Lung (tissue), 11 donors: ENCODE measurements at regions not wholly inside any gene's neighbourhood (a gene's known extent, or its start where the extent isn't known, plus 50 kb on each side); places are given as distances from the start of the nearest gene placed in this dataset.
"Not testable (repeated sequence)": the region's sequence is repeated elsewhere in the genome, so short reads cannot be mapped to it uniquely, and the experiment has no call there.

Source experiments
- ATAC-seq: fragments of 200-7000 bp; cut with Tn5 transposase; one replicate; pipeline ENCODE4 v1.9.1; 2020; ENCODE audit warnings: moderate number of reproducible peaks; ENCODE audit not compliant: insufficient read depth, low FRiP score
- DNase-seq, 3 donors: peaks; one replicate each; pipeline ENCODE4 v3.0.0-alpha.2; 2013 to 2017
- H3K27ac ChIP-seq, 2 donors: one replicate each; pipeline ENCODE4 v1.5.1; 2013; ENCODE audit warnings: mild to moderate bottlenecking in 2 of 2, moderate library complexity in 2 of 2, control low read depth in 1 of 2, inconsistent platforms in 1 of 2, low read depth in 1 of 2, low read length in 1 of 2
- H3K27me3 ChIP-seq, 3 donors: one replicate each; pipeline ENCODE4 v1.5.1; 2013; ENCODE audit warnings: low read length in 2 of 3; ENCODE audit not compliant: control insufficient read depth in 3 of 3, insufficient read depth in 3 of 3
- H3K36me3 ChIP-seq, 4 donors: one replicate each; pipeline ENCODE4 v1.5.1; 2013; ENCODE audit warnings: low read length in 4 of 4, mild to moderate bottlenecking in 1 of 4, moderate library complexity in 1 of 4; ENCODE audit not compliant: control insufficient read depth in 4 of 4, insufficient read depth in 4 of 4
- H3K4me1 ChIP-seq, 5 donors: one replicate each; pipeline ENCODE4 v1.5.1; 2013; ENCODE audit warnings: low read length in 5 of 5, mild to moderate bottlenecking in 2 of 5, moderate library complexity in 1 of 5; ENCODE audit not compliant: control insufficient read depth in 5 of 5, insufficient read depth in 5 of 5
- H3K4me3 ChIP-seq: one replicate; pipeline ENCODE4 v1.5.1; 2013; ENCODE audit warnings: mild to moderate bottlenecking, control low read depth, moderate library complexity
- H3K9ac ChIP-seq, 2 donors: one replicate each; pipeline ENCODE4 v1.5.1; 2013; ENCODE audit warnings: low read length in 2 of 2, control low read depth in 1 of 2; ENCODE audit not compliant: insufficient read depth in 1 of 2
- H3K9me3 ChIP-seq, 4 donors: one replicate each; pipeline ENCODE4 v1.5.1; 2013; ENCODE audit warnings: low read length in 3 of 4, mild to moderate bottlenecking in 1 of 4, moderate library complexity in 1 of 4; ENCODE audit not compliant: control insufficient read depth in 4 of 4, insufficient read depth in 3 of 4
- CTCF ChIP-seq: IDR thresholded peaks from 2 replicates; pipeline ENCODE4 v1.5.1; 2012; ENCODE audit warnings: mild to moderate bottlenecking; ENCODE audit errors: control extremely low read depth, extremely low read depth
- WGBS, 2 donors: extraction: QIAGEN DNeasy Blood & Tissue Kit; methylation state at CpG; one replicate each; pipeline ENCODE4 v1.1.7; 2013; 5-methylcytosine and 5-hydroxymethylcytosine counted together
- donor health status: control.
- donor health status: control.
- donor health status: Bipolar disorder and iron deficiency.
- donor health status: healthy.
- donor health status: DM: yes; HTN: yes; CAD: no.

DNA sequence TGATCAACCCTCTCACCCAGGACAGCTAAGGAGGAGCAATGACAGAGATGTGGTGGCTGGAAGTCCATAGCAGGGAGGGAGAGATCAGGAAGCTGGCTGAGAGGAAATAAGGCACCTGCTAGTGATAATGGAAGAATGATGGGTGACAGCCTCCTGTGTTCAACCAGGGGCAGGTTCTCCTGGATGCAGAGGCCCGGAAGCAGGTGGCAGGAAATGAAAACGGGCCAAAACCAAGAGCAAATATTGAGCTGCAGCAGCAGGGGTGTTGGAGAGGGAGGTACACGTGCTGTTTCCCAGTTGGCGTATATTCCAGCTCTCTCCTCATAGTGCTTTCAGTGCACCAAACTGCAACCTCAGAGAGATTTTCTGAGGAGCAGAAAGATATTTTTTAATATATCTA, 213.4 kb upstream of the TBL1XR1 start:
- 19 to 21% methylated on average over 4 of the region's 4 CpGs for WGBS, 2 donors
- Histone ChIP-seq H3K4me1 (peaks cover 0 to 6% (median 0%) of the 10 kb centered on the region in 5 donors), H3K9me3 (no peaks in the 10 kb centered on the region), H3K9ac (no peak overlapping the region), H3K27ac (no peak overlapping the region), H3K36me3 (no peaks in the 10 kb centered on the region), H3K27me3 (no peaks in the 10 kb centered on the region), H3K4me3 (no peak overlapping the region)
- TF ChIP-seq CTCF: no peak
- peak; percentile 39 to 68 (median 55) for DNase-seq
- ATAC-seq: no peak

DNA sequence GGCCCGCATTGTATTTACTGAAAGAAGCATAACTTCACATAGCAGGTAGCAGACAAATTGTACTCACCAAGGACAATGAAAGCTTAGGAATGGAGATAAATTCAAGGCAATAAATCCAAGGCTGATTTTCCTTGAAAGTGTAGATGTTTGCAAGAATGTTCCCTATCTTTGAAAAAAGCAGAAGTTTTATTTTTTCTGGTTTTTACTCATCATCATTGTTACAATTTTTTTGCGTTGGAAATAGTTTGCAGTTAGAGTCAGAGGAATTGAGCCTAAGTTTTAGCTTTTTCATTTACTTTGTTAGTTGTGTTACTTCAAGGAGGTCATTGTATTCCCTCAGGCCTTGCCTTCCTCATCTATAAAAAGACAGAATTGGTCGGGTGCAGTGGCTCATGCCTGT, 213.9 kb upstream of the TBL1XR1 start:
- H3K9ac ChIP-seq: no peak overlapping the region
- no peaks in the 10 kb centered on the region for H3K36me3 ChIP-seq
- H3K27ac ChIP-seq: no peak overlapping the region
- H3K9me3 ChIP-seq: no peaks in the 10 kb centered on the region
- 45 to 72% methylated on average over 3 of the region's 3 CpGs for WGBS, 2 donors
- ATAC-seq (no peak), DNase-seq (no peak)
- no peak overlapping the region for H3K4me3 ChIP-seq
- H3K4me1 ChIP-seq: peaks cover 0 to 6% (median 0%) of the 10 kb centered on the region in 5 donors
- no peak for TF ChIP-seq CTCF
- no peaks in the 10 kb centered on the region for H3K27me3 ChIP-seq

- not testable (repeated sequence) for ATAC-seq, H3K27me3 ChIP-seq, H3K27ac ChIP-seq, H3K36me3 ChIP-seq, H3K9me3 ChIP-seq, DNase-seq, H3K4me1 ChIP-seq, H3K4me3 ChIP-seq, H3K9ac ChIP-seq
- 95 to 99% methylated on average over 29 to 32 of the region's 32 CpGs for WGBS, 2 donors
Measured at GRCh38 chr3:177412677-177413170, 215.4 kb upstream of the TBL1XR1 start.

- no peak overlapping the region for H3K4me3 ChIP-seq
- H3K4me1 ChIP-seq: peaks cover 0 to 6% (median 0%) of the 10 kb centered on the region in 5 donors
- H3K9ac ChIP-seq: no peak overlapping the region
- WGBS, 2 donors: 85 to 87% methylated on average over 6 of the region's 6 CpGs
- no peaks in the 10 kb centered on the region for H3K27me3 ChIP-seq
- TF ChIP-seq CTCF: no peak
- ATAC-seq: no peak
- no peaks in the 10 kb centered on the region for H3K36me3 ChIP-seq
- no peak overlapping the region for H3K27ac ChIP-seq
- no peaks in the 10 kb centered on the region for H3K9me3 ChIP-seq
- DNase-seq: peak; percentile 74 to 93 (median 93)
Measured at GRCh38 chr3:177414093-177414492, 216.8 kb upstream of the TBL1XR1 start.
